Activated CD4-positive, alpha-beta T cell treated with anti-CD3 and anti-CD28 coated beads, Interleukin-2, amount 50 U/mL, for 48 hours (primary cell): ENCODE measurements at regions not wholly inside any gene's neighbourhood (a gene's known extent, or its start where the extent isn't known, plus 50 kb on each side); places are given as distances from the start of the nearest gene placed in this dataset.
"Not testable (repeated sequence)": the region's sequence is repeated elsewhere in the genome, so short reads cannot be mapped to it uniquely, and the experiment has no call there.

Experiments
- DNase-seq, 2 experiments: peaks; one replicate each; pipeline ENCODE4 v3.0.0-alpha.2; 2020

DNA sequence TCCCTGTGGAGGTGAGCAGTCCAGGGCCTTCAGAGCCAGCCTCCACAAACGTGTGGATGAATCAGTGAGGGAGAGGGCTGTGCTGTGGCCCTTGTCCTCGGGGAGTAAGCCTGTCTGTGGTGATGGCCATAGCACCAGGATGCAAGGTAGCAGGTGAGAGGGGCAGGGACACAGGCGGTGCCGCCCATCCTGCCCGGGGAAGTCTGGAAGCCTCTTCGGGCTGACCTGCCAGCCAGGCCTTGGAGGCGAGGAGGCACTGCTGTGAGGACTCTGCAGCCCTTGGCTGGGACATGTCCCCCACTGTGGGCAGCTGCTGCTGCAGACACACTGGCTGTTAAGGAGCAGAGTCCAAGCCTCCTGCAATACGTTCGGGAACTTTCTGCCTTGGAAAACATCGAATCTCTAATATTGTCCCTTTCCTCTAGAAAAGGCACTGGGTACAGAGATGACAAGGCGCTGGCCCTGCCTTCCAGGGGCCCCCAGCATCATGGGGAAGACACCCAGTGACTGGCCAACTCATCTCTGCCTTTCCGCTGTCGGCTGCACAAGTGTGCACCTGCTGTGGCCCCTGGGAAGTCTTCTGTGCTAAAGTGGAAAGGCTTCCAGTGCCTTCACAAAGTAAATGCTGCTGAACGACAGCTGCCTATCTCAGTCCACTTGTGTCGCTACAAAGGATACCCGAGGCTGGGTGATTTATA is 101.4 kb downstream of the ADRA2C start:
- DNase-seq, result no peak

DNA sequence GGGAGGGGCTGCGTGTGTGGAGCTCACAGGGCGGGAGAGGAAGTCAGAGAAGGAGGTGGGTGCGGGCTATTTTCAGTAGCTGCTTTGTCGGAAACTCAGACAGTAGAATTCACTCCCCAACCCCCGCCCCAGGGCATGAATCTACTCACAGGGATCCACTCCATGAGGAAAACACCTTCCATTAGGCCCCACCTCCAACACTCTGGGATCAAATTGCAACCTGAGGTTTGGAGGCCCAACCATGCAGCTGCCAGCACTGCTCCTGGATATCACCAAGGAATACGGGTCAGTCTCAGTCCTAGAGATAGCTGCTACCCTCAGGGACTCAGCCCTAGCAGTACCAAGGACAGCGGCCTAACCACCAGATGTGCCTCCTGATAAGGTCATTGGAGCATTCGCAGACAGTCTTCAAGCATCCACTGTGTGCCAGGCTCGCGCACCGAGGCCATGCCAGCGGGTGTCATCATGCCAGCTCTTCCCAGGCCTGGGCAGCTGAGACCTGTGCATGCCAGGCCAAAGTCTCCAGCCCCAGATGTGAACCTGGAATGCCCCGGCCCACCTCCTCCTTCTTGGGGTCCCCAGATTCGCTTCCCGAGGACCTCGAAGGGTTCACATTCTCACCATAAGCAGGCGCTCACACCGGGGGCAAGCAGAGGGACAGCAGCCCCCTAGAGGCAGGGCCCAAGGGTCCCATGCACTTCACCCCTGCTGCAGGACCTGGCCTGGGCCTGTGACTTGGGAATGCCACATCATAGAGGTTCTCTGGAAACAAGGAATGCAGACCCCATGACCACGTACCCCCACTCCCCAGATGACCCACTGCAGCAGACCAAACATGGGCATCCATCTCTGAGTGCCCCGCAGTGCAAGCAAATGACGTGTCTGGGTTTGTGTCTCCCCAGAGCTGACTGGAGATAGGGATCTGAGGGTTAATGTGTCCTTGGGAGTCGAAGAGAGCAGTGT is 102.3 kb downstream of the ADRA2C start:
- no peak for DNase-seq

DNA sequence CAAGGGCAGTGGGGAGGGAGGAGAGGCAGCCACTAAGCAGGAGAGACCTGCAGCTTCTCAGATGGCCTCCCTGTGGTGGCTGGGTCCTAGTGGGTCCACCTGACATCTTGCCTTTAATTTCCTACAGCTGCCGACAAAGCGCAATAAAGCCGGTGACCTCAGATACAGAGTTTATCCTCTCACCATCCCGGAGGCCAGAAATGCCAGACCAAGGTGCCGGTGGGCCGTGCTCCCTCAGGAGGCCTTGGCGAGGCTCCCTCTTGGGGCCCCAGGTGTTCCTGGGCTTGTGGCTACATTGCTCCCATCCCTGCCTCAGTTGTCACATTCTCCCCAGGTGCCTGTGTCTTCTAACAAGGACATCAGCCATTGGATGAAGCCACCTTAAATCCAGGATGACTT is 103.0 kb downstream of the ADRA2C start:
- DNase-seq, result no peak

DNA sequence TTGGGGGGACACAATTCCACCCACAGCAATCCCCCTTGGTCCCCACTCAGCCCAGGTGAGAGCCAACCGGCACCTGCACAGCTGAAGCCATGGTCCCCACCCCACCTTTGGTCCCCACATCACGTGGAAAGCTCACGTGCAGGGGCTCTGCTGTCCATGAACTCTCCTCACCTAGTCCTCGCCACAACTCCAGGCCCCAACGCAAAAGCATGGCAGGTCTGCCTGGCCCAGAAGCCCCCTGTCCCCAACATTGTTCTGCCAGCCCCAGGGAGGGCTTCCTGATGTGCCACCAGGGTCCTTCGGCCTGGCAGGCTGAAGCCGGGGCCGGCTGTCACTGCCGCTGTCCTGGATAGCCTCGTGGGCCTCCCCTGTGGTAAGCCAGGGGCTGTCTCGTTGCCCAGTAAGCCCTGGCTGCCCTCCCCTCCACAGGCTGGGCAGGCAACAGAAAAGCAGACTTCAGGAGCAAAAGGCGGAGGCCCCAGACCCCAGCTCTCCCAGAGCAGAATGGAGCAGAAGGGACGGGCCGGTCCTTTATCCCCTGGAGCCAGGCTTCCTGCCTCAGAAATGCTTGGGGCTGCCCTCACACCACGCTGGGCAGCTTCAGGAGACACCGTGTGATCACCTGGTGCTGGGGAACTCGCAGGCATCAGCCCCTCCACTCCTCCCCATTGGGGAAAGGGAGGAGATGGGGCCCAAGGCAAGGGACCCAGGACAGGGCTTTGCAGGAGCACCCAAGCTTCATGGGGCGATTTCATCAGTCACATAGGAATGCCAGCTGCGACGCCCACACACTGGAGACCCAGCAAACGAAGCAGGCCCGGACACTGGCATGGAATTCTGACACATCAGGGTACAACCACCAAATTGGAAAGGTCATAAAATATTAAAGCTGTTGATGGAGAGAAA is 103.7 kb downstream of the ADRA2C start:
- DNase-seq, result no peak

DNA sequence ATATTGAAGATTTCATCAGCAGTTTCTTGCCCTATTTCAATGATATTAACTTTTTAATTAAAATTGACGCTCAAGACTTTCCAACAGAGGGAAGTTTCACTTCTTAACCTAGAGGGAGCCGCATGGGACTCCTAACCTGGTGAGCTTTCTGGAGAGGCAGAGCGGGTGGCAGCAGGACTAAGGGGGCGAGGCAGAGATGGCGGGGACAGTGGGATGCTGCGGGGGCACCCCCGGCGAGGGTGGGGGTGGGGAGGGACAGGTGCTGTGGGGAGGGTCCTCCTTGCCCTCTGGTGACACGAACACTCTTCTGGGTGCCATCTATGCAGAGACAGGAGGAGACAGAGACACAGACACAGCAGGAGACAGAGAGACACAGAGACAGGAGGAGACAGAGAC is 104.4 kb downstream of the ADRA2C start:
- no peak for DNase-seq

DNA sequence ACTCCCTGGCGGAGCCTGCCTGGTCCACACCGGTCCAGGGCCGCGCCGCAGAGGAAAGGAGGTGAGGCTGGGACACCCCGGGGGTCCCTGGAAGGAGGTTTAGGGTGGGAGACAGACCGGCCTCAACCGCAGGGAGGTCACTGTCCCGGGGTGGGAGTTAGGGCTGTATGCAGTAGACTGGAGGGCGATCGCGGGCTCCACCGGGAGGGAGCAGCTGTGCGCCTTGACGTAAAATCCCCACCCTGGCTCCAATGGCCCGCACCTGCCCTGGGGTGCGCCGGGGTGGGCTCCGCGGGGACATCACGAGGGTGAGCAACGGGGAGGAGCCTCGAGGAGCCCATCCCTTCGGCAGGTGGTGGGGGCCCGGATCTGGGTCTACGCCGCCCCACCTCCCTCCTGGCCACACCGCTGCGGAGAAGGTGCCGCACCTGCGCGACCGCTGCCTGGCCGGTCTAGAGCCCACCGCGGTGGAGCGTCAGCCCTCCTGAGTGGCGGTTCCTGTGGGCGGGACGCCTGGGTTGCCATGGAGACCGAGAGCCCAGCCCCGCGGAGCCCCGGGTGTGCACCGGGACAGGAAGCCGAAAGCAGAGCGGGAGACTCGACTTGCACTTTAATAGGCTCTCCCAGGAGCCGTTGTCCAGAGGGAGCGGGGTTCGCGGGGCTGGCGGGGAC is 105.1 kb downstream of the ADRA2C start:
- no peak for DNase-seq

DNA sequence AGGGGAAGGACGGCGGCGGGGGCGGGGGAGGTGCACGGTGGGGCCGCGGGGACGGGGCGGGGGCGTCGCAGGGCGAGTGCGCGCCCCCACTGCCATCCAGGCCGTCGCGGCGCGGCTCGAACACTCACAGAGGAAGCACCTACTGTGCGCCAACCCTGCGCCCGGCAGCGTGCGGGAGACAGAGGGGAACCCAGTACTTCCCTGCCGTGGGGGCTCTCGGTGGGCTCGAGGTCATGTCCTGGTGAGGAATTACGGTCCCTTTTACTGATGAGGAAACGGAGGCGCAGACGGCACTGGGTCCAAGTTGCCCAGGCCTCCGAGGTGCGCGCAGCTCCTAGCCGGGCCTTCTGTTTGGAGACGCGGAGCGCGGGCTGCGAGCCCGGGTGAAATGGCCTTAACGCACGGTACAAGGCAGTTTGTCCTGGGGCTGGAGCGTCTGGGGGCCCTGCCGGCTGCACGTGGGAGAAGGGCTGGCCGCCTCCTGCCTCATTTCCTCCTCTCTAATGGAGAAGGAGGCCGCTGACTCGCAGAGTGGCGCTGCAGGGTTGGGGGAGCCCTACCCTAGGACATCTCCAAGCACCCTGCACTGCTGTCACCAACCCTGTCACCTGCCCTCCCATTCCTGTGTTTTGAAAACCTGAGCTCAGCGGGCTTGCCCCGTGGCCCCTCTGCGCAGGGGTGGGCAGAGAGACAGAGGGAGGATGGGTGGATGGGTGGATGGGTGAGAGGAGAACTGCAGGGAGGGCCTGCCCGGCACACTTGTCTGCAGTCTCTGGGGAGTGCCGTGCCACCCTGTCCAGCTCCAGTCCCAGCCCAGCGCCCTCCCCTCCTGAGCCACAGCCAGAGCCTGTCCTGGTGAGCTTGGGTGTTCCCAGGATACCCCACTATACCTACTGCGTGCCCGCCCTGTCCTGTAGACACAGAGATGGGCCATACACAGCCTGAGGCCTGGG is 106.0 kb downstream of the ADRA2C start:
- no peak for DNase-seq

DNA sequence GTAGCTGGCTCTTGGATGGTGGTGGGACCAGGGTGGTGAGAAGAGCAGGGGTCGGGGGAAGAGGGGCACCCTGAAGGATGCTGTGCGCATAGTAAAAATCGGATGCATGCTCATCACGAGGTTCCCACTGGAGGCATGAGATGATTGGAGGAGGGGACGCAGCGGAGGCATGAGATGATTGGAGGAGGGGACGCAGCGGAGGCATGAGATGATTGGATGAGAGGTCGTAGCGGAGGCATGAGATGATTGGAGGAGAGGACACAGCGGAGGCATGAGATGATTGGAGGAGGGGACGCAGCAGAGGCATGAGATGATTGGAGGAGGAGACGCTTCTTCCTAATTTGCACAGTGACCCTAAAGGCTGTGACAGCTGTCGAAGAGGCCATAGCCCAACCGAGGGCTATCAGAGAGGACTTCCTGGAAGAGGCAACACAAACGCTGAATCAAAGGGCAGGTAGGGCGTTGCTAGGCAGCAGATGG is 106.7 kb downstream of the ADRA2C start:
- no peak for DNase-seq

DNA sequence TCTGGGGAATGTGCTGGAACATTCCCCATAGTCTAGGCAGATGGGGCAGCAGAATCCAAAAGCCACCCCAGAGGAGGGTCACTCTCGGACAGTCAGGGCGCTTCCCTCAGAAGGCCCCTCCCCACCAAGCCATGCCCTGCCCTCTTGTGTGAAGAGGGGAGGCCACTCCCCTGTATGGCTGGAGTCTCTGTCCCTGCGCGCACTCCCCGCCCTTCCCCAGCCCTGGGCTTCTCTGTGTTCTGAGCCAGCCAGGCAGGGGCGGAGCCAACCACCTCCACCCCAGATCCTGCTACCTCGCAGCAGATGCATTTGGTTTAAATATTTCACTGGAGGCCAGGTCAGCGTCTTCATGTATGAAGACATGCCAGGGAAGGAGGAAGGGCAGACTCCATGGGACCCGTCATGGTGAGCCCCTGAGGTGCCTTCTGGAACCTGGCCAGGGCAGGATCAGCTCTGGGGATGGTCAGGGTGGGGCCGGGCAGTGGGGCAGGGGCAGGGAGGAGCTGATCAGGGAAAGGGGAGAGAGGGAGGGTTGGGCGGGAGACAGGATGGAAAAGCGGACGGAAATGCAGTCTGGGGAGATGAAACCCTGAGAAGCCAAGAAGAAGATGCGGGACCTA is 107.3 kb downstream of the ADRA2C start:
- no peak for DNase-seq

DNA sequence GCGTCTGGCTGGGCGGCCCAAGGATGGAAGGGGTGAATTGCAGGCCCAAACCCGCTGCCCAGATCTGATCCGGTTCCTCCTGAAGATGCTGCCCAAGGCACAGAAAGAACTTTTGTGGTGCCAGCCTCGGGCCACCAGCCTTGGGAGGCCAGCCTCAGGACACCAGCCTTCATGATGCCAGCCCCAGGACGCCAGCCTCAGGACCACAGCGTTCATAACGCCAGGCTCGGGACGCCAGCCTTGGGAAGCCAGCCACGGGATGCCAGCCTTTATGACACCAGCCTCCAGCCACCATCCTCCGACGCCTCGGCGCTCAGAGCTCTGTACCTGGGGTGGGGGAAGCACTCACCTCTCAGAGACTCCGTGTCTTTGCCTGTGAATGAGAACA is 107.8 kb downstream of the ADRA2C start:
- no peak for DNase-seq

DNA sequence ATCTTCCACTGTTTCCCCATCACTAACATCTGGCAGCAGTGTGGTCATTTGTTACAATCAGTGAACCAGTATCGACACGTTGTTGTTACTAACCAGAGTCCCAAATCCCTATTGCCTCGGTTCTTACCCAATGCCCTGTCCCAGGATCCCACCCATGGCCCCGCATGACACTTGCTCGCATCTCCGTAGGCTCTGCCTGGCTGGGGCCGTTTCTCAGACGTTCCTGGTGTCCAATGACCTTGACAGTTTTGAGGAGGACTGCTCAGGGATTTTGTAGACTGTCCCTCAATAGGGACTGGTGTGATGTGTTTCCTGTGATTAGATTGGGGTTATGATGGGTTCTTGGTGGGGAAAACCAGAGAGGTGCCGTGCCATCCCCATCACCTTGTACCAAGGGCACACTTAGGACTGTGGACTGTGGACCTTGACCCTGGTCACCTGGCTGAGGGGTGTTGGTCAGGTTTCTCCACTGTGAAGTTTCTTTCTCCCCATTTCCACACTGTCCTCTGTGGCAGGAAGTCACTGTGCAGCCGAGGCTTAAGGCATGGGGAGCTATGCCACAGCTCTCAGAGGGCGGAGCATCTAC is 108.4 kb downstream of the ADRA2C start:
- no peak for DNase-seq

DNA sequence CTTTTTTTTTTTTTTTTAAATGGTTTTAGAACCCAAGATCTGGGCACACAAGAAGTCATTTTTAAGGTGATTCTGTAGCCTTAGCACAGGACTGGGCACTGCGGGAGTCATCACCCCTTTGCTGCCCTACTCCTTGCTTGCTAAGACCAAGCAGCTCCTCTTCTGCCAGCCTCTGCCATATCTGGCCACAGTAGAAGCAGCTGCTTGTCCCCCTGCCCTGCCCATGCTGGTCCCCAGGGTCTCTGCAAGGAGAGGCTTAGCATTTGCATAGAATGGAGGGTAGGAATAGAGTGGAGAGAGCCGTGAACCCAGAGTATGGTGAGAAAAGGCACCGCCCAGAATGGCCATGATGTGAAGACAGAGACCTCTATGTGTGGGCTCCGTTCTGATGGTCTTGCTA is 109.3 kb downstream of the ADRA2C start:
- no peak for DNase-seq

DNA sequence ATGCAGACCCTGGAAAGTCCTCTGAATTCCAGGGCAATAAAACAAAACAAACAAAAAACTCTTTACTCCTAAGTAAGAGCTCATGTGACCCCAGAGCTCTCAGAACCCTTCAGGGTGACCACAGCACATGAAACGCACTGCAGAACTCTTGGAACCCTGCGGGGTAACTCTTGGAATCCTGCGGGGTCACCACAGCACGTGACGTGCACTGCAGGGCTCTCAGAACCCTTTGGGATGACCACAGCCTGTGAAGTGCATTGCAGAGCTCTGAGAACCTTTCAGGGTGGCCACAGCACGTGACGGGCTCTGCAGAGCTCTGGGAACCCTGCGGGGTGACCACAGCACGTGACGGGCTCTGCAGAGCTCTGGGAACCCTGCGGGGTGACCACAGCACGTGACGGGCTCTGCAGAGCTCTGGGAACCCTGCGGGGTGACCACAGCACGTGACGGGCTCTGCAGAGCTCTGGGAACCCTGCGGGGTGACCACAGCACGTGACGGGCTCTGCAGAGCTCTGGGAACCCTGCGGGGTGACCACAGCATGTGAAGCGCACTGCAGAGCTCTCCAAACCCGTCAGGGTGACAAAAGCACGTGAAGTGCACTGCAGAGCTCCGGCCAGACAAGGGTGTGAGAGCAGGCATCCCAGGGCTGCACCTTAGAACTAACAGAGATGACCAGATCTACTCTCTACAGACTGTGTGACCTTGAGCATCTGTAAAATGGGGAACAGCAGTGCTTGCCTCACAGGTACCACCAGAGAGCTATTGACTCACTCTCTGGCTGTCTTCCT is 110.1 kb downstream of the ADRA2C start:
- not testable (repeated sequence) for DNase-seq

DNA sequence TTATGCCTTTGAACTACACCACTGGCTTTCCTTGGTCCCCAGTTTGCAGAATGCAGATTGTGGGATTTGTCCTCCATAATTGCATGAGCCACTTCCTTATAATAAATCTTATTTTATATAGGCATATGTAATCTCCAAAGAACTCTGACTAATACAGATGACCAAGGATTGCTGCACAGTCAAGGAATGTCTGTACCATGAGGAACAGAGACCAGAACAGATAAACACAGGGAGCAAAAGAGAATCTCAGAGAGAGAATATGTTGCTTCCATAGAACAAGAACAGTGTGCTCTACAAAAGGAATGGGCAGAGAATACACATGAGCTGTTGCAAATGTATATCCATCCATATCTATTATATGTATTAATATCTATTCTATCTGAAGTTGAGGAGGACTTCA is 111.1 kb downstream of the ADRA2C start:
- DNase-seq, result no peak

DNA sequence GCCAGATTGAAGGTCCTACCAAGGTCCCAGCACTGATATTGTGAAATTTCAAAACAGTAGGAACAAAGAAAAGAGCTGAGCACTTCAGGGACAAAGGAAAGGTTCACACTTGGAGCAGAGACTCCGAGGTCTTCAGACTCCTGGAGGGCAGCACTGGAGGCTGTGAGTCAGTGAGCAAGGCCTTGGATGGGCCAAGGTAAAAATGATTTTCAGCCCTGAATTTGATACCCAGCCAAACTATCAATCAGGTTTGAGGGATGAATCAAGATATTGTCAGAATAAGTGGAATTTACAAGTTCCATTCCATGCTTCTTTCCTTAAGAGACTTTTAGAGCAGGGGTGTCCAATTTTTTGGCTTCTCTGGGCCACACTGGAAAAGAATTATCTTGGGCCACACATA is 111.7 kb downstream of the ADRA2C start:
- no peak for DNase-seq

DNA sequence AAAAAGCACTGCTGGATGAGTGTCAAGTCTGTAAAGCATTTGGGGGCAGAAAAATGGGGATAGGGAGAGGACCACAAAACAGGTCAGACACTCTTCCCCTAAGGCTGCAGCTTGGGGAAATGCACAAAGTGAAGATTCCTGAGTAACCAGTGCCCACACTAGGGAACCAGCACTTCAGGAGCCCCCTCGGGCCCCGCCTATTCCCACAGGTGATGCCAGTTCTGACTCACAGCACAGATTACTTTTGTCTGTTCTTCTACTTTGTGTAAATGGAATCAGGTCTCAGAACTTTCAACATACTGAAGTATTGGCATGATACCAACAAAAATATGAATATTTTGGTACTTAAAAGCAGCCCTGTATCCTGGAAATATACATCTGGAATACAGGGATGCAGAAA is 112.5 kb downstream of the ADRA2C start:
- no peak for DNase-seq

DNA sequence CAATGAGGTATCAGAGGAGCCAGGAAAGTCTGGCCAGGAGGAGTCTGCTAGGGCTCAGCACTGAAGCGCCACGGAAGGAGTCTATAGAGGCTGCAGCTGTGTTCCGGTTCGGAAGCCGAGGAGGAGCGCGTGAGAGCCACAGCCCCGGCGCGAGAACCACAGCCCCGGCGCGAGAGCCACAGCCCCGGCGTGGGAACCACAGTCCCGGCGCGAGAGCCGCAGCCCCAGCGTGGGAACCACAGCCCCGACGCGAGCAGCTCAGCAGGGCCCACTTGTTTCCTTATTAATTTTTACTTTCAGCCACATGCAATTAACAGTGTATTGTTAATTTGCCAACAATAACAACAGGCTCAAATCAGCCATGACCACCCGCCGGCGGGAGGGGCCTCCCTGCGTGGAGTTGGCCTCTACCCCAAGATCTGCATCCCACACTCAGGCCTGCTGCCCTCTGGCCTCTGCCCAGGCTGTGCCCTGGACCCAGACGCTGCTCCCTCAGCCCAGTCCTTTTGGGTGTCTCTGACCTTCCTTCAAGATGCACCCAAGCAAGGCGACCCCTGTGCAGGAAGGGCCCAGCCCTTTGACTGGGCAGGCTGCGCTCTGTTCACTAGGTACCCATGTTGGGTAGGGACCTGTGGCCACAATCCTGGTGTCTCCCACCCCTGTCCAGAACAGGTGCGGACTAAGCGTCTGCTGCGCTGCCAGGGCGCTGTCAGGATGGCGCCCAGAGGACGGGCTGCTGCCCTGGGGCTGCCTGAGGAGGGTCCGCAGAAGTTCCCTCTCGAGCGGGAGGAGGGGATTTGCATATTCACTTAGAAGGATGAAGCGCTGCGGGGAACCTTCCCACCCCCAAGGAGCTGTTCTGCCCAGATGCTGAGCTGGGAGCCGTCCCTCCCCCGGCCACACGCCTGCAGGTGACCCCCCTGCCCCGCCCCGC is 113.8 kb downstream of the ADRA2C start:
- DNase-seq, result peak; percentile 16

DNA sequence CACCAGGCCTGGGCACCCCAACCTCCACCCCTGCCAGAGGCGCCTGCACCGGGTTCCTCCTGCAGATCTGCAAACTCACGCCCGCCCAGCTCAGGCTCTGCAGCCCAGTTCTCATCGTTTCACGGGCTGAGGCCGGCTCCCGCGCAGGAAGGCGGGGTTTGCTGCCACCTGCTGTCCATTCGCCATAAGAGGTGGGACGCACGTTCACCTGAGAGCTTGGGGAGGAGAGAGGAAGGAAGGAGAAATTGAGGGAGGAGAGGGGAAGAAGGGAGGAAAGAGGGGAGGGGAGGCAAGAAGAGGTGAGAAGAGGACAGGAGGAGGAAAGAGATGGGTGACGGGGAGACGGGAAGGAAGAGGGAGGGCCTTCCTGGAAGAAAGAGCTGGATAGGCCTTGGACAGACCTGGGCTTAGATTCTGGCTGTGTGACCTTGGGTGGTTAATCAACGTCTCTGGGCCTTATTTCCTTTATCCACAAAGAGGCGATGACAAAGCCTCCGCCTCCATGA is 114.5 kb downstream of the ADRA2C start:
- DNase-seq, result peak; percentile 76 to 83
